ENCODE measurements at regions not wholly inside any gene's neighbourhood (a gene's known extent, or its start where the extent isn't known, plus 50 kb on each side); places are given as distances from the start of the nearest gene placed in this dataset.

- TF ChIP-seq CTCF (IDR thresholded peaks at IDR 0.05) (no peak), POLR2A (IDR thresholded peaks at IDR 0.05) (no peak)
These were observed 168.6 kb upstream of the FGGY start for GRCh38 chr1:59128239-59128736.

All from thyroid gland (tissue), 4 donors.